ENCODE measurements at regions not wholly inside any gene's neighbourhood (a gene's known extent, or its start where the extent isn't known, plus 50 kb on each side); places are given as distances from the start of the nearest gene placed in this dataset.

DNA sequence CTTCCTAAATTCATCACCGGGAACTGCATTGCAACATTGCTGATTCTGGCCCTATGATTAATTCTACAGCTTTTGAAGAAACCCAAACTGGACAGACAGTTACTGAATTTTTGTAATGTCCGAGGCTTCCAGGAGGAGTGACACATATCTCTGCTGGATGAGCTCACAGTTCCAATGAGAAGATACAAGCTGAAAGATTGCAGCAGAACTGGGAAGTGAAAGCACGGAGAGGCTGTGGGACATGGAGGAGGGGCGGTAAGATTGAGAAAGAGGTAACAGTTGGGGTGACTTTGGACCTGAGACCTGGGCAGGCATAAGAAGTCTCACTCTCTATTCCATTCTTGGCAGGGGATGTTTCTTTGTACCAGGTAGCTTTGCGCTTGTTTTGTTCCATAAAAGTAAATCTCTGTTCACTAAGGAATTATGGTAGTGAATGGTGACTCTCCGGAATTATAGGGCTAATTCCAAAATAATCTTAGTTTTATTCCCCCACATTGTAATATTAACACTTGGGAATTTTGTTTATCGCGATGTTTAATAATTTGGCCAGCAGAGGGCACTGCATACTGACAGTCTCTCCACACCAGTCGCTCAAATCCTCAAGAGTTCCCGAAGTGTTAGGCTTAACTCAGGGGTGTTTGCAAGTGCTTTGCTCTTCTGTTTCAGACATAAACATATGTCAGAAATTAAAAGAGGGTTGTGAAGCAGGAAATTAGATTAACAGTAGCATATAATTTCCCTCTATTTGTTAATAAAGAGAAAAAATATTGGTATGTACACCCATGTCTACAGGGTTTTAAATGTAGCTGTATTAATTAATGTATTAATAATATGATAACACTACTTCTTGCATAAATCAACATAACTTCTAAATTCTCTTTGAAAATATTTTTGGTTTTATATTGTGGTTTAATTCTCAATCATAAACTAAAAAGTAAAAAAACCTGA, 201.4 kb downstream of the SOCS6 start:
- TF ChIP-seq, protein P1, sequence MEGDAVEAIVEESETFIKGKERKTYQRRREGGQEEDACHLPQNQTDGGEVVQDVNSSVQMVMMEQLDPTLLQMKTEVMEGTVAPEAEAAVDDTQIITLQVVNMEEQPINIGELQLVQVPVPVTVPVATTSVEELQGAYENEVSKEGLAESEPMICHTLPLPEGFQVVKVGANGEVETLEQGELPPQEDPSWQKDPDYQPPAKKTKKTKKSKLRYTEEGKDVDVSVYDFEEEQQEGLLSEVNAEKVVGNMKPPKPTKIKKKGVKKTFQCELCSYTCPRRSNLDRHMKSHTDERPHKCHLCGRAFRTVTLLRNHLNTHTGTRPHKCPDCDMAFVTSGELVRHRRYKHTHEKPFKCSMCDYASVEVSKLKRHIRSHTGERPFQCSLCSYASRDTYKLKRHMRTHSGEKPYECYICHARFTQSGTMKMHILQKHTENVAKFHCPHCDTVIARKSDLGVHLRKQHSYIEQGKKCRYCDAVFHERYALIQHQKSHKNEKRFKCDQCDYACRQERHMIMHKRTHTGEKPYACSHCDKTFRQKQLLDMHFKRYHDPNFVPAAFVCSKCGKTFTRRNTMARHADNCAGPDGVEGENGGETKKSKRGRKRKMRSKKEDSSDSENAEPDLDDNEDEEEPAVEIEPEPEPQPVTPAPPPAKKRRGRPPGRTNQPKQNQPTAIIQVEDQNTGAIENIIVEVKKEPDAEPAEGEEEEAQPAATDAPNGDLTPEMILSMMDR (conservative IDR thresholded peaks at IDR 0.05; ENCODE audit: low read depth, low read length) = peak; percentile 69
- H3K4me3 ChIP-seq (ENCODE audit: low read depth, low read length) = peak overlapping the region; percentile 37
- peak; percentile 79 for DNase-seq (ENCODE audit: low read depth)

DNA sequence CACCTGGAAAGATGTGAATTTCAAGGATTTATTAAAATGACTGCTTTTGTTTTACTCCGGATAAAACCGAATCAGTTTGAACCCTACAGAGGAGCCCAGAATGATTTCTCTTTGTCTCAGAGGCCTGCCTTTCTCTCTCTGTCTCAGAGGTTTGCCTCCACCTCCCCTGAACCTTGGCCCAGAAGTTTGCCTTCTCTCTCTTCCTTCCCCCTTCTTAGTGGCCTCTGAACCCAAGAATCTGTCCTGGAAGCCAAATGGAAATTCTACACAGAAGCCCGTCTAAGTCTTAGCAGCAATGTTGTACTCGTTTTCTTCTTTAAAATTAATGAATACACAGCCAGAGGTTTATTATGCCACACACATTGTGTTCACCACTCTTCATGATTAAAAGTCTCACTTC, 200.7 kb downstream of the SOCS6 start:
- no peak for DNase-seq (ENCODE audit: low read depth)
- H3K4me3 ChIP-seq (ENCODE audit: low read depth, low read length) = no peak overlapping the region
- TF ChIP-seq, protein P1 (conservative IDR thresholded peaks at IDR 0.05; ENCODE audit: low read depth, low read length) = no peak

DNA sequence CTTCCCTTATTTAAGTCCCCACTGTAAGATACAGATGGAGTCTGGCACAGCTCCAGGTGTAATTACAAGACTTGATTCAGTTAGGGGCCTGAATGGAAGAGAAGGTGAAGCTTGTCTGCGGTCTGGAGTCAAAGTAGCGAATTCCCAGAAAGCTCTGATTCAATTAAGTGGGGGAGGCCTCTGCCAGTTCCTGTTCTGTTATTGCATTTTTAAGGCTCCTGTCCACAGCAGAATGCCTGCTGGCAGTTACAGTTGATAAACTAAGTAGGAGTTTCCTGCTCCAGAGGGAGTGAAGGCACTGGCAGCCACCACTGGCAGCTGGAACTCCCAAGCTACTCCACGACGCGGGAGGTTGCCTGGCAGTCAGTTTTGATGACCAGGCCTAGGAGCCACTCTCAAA, 181.1 kb downstream of the SOCS6 start:
- TF ChIP-seq, protein P1 (conservative IDR thresholded peaks at IDR 0.05; ENCODE audit: low read depth, low read length) = no peak
- peak; percentile 11 for DNase-seq (ENCODE audit: low read depth)

DNA sequence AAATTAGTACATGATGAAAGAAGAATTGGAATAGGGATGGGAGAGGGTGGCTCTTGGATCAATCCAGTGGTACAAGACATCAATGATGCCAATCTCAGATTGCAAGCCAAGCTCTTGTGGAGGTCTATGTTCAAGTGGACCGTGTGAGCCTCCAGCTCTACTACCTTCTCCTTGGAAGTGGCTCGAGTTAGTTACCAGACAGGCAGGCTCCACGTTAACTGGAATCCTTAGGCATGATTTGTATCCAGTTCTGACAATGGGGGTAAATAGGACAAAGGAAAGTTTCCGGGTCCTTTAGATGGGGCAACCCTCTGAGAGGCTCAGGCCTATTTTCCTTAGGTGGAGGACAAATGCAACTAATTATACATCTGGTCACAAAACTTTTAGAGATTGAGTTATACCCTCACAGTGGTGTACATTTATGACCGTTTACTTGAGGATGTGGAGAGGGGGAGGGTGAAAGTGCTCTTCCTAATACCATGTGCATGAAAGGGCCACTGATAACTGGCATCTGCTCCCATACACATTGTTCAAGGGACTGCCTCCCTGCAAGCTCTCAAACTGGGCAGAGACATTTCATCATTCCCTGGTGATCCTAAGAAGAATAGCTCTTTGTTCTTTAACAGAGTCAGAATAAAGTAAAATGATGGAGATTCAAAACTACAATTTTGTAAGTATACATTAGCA, 180.2 kb downstream of the SOCS6 start:
- TF ChIP-seq, protein P1 (conservative IDR thresholded peaks at IDR 0.05; ENCODE audit: low read depth, low read length) = no peak
- no peak overlapping the region for H3K4me3 ChIP-seq (ENCODE audit: low read depth, low read length)
- DNase-seq (ENCODE audit: low read depth) = no peak

More for the DNA sequence above, 181.1 kb downstream of the SOCS6 start:
- H3K4me3 ChIP-seq (ENCODE audit: low read depth, low read length) = no peak overlapping the region

DNA sequence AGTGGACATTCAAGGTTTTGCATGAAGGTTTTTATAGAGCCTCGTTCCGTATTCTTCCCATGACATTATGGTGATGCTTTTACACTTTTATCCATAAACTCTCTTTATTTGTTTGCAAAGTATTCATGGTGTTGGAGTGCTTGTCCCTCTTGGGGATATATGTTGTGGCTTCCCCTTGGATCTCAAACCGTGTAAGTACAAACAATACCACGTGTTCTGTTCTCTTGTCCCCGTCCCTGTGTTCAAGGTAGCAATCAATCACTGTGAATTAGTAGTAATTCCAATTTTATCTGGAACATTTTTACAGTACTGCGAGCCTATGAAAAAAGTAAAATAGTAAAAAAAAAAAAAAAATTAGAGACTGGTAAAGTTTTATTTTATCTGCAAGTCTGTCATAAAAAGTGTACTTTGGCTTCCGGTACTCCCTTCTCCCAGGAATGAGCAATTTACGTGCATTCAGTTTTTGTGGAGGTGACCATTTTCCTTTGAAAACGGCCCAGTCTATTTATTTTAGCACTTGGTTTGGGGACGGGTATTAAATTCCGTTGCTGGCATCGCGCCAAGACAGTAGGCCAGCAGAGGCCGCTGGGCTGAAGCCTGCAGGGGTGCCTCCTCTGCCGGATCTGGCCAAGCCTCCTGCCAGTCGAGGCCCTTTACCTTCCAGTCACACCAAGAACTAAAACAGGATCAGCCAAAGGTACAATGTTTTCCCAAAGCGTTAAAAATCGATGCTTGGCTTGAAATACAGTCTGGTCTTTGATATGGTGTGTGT, 175.7 kb downstream of the SOCS6 start:
- peak overlapping the region; percentile 45 for H3K4me3 ChIP-seq (ENCODE audit: low read depth, low read length)
- TF ChIP-seq, protein P1 (conservative IDR thresholded peaks at IDR 0.05; ENCODE audit: low read depth, low read length) = peak; percentile 65
- DNase-seq (ENCODE audit: low read depth) = peak; percentile 75

DNA sequence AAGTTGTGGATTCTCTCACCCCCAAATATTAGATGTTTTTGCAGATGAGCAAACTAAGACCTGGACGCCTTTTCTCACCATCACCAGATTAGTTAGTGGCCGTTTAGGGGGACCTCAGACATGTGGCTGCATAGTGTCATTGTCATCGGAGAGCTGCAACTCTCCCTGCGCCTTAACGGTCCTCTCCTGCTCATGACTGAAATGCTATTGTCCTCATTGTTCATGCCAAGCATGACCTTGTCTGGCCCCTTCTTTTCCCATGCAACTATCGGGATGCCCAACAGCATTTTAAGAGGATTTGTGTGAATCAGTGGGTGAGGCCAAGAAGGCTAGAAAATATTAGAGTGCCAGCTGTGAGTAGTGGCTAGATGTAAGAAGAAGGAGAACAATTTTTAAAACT, 174.2 kb downstream of the SOCS6 start:
- TF ChIP-seq, protein P1 (conservative IDR thresholded peaks at IDR 0.05; ENCODE audit: low read depth, low read length) = no peak
- H3K4me3 ChIP-seq (ENCODE audit: low read depth, low read length) = no peak overlapping the region
- no peak for DNase-seq (ENCODE audit: low read depth)

Data from choroid plexus epithelial cell (primary cell).